GM21723 (cell line): ENCODE measurements at regions not wholly inside any gene's neighbourhood (a gene's known extent, or its start where the extent isn't known, plus 50 kb on each side); places are given as distances from the start of the nearest gene placed in this dataset.

ENCODE experiments used
- ATAC-seq: cut with Tn5 transposase; IDR thresholded peaks from one replicate; pipeline ENCODE4 v1.9.1; 2021; ENCODE audit warnings: mild to moderate bottlenecking, moderate library complexity; ENCODE audit not compliant: unreplicated experiment

GRCh38 chr4:24476282-24476681, 108.1 kb downstream of the DHX15 start:
- no peak for ATAC-seq

- no peak for ATAC-seq
Measured at GRCh38 chr4:24475756-24476155, 108.6 kb downstream of the DHX15 start.

GRCh38 chr4:24473309-24473721, 111.0 kb downstream of the DHX15 start:
- no peak for ATAC-seq

- ATAC-seq: peak; percentile 61
Measured at GRCh38 chr4:24472514-24473308, 111.6 kb downstream of the DHX15 start.

- ATAC-seq: no peak
Measured at GRCh38 chr4:24472161-24472510, 112.2 kb downstream of the DHX15 start.

- ATAC-seq: no peak
Measured at GRCh38 chr4:24471486-24472160, 112.7 kb downstream of the DHX15 start.

DNA sequence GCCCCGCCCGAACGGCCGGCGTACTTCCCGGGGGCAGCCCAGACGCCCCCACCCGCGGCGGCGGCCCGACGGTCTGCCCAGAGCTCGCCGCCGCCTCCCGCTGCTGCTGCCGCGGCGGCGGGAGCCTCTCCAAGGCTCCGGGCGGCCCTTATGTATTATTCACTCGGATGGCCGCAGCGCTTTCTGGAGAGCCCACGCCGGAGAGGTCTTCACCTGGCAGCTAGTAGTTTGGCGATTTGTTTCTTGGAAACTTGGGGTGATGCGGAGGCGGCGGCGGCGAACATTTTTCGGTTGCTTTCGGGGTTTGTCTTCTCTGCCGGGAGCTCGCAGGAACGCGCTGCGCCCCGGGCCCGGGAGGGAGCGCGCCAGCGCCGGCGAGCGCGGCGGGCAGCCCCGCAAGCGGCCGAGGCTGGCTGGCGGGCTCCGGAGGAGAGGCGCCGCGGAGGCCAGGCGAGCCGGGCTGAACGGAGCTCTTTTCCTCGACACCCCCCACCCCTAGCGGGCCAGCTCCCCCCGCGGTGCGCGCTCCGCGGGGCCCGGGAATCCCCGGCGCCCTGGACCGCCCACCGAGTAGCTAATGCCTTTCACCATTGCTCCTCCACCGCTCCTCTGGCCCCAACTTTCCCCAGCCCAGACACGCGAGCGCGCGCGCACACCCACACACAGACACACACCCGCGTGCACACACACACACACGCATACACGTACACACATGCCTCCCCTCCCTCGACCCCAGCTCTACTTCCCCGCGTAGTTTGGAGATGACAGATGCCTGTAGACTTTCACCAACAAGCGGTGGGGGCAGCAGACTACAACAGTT, 113.5 kb downstream of the DHX15 start:
- ATAC-seq: no peak

DNA sequence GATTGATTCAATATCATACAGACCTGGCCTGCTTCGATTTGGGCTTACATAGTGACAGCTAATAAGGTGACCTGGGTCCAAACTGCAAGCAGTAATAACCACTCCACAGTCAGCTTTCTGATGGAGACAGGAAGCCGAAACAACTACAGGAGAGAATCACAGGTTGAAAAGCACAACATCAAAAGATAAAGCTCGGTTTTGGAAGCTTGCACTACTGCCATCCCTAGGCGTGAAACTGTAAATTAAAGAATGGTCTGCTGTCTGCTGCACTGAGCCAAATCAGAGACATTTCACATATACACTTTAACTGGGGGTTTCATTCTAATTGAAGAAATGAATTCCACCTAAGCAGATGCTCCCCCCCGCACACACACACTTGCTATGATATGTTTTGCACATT, 116.3 kb downstream of the DHX15 start:
- ATAC-seq: no peak

- ATAC-seq: no peak
Measured at GRCh38 chr4:24464566-24464965, 119.8 kb downstream of the DHX15 start.

- no peak for ATAC-seq
Measured at GRCh38 chr4:24456431-24456830, 127.9 kb downstream of the DHX15 start.

GRCh38 chr4:24453951-24454350, 130.4 kb downstream of the DHX15 start:
- ATAC-seq: no peak

DNA sequence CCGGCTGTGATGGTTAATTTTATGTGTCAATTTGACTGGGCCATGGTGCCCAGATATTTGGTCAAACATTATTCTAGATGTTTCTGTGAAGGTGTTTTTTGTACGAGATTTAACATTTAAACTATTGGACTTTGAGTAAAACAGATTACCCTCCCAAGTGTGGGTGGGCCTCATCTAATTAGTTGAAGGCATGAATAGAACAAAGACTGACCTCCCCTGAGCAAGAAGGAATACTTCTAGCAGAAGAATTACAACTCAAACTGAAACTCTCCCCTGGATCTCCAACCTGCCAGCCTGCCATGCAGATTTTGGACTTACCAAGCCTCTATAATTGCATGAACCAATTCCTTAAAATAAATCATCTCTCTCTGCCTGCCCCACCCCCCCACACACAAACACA, 132.5 kb downstream of the DHX15 start:
- no peak for ATAC-seq

DNA sequence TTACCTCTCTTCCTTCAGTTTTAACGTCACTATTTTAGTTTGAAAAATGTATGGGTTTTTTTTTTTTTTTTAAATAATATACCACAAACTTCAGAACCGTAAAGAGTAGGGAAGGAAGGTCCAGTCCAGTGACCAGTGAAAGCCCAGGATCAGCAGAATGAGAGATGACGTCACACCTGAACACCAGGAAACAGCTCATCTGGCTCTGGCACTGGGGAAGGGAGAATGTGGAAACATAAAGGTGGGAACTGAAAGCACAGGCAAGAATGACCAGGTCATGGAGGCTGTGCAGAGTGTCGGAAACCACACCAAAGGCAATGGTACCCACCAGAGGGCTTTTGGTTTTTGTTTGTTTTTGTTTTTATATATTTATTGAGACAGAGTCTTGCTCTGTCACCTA, 141.2 kb downstream of the DHX15 start:
- no peak for ATAC-seq

- ATAC-seq: no peak
Measured at GRCh38 chr4:24440765-24441164, 143.6 kb downstream of the DHX15 start.

DNA sequence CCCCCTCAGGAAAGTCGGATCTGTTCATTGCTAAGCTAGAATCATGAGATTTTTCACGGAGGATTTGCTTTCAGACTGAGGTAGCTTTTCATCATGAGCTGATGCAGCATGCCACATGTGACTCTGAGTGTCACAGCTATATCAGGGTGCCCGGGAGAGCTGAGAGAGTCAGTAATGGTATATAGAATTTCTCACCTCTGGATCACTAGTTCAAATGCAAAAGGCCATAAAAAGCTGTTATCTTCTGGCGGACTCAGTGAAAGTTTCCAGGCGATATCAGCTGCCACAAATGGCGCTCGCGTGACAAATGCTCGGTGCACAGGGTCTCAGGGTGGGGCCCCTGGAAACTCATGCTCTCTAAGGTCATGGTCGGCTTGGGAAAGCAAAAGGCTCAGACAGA, 150.1 kb downstream of the DHX15 start:
- ATAC-seq: no peak

- no peak for ATAC-seq
Measured at GRCh38 chr4:24433515-24434214, 150.7 kb downstream of the DHX15 start.

- no peak for ATAC-seq
Measured at GRCh38 chr4:24428850-24429249, 155.5 kb downstream of the DHX15 start.

- no peak for ATAC-seq
Measured at GRCh38 chr4:24426557-24426956, 157.8 kb downstream of the DHX15 start.

DNA sequence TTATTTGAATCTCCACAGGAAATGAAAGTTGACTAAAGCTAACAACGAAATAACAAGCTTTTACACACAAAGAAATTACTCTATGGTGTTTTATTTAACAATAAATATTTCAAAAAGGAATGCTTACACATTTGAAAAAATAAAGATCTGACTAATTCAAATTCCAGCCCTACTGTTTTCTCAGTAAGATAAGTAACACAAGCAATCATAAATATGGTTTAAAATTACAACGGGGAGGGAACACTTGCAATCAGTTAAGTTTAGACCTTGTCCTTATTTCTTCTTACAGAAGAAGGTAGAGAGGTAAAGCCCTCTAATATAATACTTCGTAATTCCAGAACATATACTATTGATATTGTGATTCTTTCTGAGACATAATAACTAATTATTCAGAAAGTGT, 158.5 kb downstream of the DHX15 start:
- ATAC-seq: no peak

- ATAC-seq: no peak
Measured at GRCh38 chr4:24423670-24424069, 160.7 kb downstream of the DHX15 start.

DNA sequence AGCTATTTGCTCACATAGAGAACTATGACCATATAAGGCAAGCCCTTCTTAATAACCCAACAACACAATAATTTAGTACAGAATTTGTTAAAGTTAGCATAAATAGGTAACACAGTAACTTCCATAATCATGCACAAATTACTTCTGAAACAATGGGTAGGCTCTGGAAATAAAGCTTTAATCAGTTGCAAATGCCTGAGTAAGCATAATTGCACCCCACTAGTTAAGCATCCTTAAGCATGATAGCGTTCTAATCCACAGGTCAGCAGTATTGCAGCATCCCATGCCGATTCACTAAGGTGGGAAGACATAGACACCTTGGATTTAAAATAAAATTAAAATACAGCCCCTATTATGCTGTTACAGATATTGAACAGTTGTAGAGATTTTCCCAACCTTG, 161.7 kb downstream of the DHX15 start:
- no peak for ATAC-seq
